ENCODE measurements at regions not wholly inside any gene's neighbourhood (a gene's known extent, or its start where the extent isn't known, plus 50 kb on each side); places are given as distances from the start of the nearest gene placed in this dataset.

DNA sequence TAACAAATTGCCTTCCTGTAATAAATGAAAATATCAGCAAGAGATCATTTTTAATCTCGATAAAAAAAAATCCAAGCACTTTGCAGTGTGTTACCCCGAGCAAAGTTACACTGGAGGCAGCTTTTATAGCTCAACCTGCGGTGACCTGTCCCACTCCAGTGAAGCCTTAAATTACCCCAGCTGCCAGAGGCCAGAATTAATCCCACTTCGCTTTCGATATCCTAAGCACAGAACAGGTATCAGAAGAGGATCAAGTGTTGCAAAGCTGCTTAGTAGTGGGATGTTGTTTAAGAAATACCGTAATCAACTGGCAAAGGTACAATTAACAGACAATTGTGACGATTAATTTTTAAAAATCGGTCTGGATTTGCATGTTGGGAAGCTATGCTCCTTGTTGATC lies 314.0 kb downstream of the AGTPBP1 start:
- no peak for DNase-seq

DNA sequence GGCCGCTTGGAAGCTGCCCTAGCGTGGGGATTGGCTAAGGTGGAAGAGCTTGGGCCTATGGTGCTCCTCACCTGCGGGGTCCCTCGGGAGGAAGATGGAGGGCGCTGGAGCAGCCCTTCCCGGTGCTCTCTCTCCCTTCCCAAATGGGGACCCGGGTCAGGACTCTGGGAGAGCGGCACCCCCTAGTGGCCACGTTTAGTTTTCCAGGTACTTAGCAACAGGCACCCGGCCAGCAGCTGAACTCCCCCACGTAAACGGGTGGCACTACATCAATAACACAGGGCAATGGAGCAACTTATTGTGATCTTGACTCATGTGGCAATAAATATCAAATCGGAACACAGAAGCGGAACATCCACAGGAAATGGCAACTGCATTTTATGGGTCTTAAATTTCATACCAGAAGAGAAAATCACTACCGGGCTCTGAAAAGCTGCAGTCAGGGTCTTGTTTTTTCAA lies 316.6 kb downstream of the AGTPBP1 start:
- peak; percentile 65 for DNase-seq

DNA sequence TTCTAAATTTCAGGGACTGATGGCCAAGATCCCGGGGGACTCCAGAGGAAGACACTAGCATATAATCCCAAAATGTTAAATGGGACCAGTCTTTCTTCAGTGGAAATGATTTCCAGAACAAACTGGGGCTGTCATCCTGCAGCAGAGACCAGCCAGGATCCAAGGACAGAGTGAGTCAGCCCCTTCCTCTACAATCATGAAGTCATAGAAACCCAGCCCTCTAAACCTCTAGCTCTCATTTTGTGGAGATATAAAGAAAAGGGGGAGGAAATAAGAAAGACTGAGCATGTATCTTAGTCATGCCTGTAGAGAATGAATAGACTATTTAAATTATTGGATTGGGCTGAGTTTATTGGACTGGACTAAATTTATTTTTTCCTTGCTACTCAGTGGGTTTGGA lies 318.3 kb downstream of the AGTPBP1 start:
- DNase-seq, result no peak

DNA sequence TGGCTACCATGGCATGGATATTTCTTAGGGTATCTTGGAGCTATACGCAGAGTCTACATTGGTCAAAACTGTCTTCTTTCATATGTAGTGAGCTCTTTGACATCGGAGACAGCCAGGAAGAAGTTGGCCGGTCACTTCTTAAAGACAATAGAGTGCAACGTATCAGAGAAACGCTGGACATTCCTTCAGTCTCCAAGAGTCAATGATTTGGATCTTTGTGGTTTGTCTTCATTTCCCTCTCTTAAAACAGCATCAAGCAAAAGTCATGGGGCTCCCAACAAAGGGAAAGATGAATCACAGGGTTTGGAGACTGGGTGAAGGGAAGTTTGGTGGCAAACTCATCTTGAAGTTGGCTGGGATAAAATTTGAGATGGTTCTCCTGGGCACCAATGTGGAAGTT lies 320.1 kb downstream of the AGTPBP1 start:
- DNase-seq, result no peak

DNA sequence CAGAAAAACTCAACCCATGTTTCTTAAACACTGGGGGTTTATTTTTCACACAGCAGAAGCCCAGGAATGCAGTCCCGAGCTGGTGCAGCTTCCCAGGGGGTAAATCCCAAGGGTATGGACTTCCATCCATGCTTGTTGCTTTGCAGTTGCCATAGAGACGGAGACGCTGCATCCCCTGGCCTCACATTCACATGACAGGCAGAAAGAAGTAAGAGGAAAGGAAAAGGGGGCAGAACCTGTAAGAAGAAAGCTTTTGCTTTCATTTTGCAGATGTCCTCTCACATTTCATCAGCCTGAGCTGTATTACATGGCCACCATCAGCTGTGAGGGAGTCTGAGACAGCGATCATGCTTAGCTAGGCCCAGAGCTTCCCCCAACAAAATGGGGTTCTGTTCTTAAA lies 321.0 kb downstream of the AGTPBP1 start:
- DNase-seq, result peak; percentile 72

DNA sequence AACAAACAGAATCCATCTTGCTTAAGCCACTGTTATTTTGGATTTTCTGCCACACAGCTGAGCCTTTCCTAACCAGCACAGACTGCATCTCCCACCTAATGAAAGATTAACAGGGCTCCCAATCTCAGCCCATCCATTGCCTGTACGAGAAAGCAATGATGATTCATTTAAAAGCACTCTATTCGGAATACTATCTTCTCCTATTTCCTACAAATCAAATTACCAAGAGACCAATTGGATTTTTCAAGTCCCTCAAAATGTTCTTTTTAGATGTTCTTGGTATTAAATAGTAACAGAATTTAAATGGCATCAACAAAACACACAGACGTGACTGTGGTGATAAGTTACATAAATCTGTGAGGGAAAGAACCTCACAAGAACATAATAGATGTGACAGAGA lies 324.1 kb downstream of the AGTPBP1 start:
- no peak for DNase-seq

DNA sequence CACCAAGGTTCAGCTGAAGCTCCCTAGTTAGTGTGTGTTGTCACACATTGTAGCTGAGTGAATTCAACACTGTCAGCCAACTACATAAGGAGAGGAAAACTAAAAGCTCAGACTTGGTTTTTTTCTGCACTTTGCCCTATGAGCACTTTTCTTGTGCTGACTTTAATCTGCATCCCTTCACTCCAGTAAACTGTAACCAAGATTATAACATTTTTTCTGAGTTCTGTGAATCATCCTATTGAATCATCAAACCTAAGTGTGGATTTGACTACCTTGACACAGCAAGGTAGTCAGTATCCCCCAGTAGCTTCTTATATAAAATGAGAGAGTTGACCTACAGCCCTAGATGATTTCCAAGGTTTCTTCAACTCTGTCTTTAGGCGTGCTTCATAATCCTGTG lies 325.0 kb downstream of the AGTPBP1 start:
- DNase-seq, result no peak

GRCh38 chr9:85414390-85414789 lies 327.4 kb downstream of the AGTPBP1 start:
- DNase-seq, result no peak

DNA sequence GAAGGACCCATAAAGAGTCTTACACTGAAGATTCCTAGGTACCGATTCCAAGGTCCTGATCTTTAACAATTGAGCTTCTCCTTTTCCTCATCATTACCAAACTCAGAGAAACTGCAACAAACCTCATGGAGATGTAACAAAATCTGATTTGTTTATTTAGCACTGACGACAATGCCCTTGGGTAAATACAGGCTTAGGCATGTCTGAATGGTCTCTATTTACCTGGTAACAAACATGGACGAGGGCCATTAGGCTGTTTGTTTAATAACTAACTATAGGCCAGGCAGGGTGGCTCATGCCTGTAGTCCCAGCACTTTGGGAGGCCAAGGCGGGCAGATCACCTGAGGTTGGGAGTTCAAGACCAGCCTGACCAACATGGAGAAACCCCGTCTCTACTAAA lies 333.3 kb downstream of the AGTPBP1 start:
- DNase-seq, result no peak

DNA sequence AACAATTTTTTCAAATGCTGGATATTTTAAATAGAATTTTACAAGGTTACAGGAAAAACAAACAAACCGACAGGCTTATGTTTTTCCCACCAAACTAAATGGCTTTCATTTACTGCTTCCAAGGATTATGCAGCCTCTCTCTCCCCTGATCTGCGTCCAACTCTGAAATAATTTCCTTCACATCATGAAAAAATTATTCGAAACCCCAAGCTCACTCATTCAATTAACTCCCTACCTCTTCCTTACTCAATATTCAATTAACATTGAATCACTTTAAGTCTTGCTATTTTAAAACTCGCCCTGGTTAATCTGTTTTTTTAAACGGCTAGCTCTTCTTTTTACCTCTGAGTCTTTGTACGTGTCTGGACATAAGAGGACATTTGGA lies 336.2 kb downstream of the AGTPBP1 start:
- no peak for DNase-seq

GRCh38 chr9:85404911-85405565 lies 336.7 kb downstream of the AGTPBP1 start:
- DNase-seq, result no peak

DNA sequence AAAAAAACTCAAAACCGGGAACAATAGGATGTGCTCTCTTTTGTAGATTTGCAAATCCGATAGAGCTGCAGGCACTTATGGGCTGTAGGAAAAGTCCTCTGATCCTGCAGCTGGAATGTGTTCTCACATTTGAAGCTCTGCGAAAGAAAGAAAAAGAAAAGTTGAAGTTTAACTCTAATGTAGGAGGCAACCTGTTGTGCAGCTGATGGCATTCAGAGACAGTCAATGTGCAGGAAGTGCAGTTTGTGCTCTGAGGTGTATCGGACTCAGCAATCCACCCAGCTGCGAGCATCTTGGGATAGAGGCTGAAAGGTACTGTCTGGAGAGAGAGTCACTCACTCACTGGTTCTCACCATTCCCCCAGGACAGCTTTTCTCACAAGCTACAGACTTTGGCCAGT lies 339.2 kb downstream of the AGTPBP1 start:
- DNase-seq, result no peak

DNA sequence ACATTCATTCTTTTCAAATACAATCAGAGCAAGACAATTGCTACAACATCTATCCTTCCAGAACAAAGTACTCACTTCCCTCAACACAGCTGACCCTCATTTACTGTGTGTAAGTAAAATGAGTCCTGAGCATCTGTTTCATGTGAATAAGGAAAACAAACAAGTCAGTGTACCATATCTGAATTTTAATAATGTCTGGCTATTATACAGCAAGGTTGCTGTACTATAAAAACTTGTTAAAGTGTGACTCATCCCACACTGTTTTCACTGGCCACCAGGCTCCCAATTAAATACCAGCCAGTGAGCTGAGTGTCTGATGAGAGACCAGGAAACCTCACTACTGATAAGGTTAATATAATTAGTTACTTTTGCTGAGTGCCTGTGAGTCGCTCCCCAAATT lies 339.8 kb downstream of the AGTPBP1 start:
- no peak for DNase-seq

DNA sequence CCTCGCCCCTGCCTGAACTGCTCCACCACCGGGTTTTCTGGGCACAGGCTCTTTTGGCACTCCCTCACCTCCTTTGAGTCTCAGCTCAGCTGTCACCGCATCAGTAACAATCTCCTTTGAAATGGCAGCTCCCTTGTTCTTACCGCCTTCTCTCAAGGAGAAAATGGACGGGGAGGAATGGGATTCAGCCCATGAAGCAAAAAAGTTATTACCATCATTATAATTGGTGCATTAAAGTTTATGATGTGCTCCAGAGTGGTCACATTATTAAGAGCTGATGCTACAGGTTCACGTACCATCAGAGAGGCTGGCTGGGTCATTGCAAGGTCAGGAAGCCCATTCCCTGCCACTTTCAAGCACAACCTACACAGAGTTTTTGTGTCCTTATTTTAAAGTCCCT lies 344.7 kb downstream of the AGTPBP1 start:
- no peak for DNase-seq

- no peak for DNase-seq
Measured at GRCh38 chr9:85392260-85392659, 349.5 kb downstream of the AGTPBP1 start.

GRCh38 chr9:85377731-85378289 lies 363.9 kb downstream of the AGTPBP1 start:
- peak; percentile 12 for DNase-seq

- DNase-seq, result no peak
Measured at GRCh38 chr9:85368781-85369180, 373.0 kb downstream of the AGTPBP1 start.

- no peak for DNase-seq
Measured at GRCh38 chr9:85359161-85359560, 382.6 kb downstream of the AGTPBP1 start.

- no peak for DNase-seq
Measured at GRCh38 chr9:85349046-85349445, 392.7 kb downstream of the AGTPBP1 start.

DNA sequence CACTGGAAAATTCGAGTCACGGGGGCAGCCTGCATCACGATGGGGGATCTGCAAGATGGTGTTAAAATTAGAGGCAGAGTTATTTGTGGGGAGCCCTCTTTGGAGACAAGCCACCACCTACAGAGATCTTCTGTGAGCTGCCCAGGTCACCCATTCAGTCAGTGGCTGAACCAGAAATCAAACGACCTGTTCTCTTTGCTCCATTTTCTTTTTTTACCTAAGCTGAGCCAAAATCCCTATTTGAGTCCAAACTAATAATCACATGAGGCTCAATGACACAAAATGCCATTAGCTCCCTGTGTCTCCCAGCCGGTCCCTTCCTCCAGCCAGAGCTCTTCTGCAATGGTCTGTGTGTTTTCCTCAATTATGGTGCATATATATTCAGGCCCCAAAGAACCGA lies 394.2 kb downstream of the AGTPBP1 start:
- DNase-seq, result no peak

DNA sequence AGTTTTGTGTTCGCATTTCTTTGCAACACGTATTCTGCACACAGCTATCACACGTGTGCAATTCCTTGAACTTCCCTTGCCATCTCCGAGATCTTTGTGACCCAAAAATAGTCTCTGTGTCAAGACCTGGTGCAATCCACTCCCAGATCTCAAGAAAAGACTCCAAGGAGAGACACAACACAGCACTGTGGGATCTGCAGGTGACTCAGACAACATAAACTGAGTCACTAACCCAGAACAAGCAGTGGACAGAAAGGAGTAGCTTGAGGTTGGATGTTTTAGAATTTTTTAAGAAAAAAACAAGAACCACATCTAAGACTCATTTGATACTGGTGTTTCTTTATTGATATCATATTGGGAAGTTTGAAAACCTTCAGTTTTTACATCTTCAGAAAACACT lies 396.9 kb downstream of the AGTPBP1 start:
- DNase-seq, result no peak

DNA sequence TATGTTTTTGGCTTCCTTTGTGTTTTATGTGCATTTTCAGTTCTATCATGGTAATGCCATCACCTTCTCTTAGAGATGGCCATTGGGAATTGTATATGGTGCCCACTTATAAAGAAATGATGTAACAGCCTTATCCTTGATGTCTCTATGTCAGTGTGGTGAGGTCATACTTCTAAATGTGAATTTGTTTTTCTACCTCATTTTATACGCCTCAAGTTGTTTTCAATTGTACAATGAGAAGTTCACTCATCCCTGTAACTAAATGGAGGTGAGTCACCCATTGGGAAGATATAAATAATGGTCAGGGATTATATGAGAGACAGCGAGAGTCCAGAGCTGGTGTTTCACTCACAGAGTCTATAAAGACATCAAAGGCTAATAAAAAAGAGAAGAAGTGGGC lies 402.4 kb downstream of the AGTPBP1 start:
- no peak for DNase-seq

GRCh38 chr9:85334228-85334627 lies 407.5 kb downstream of the AGTPBP1 start:
- DNase-seq, result no peak

DNA sequence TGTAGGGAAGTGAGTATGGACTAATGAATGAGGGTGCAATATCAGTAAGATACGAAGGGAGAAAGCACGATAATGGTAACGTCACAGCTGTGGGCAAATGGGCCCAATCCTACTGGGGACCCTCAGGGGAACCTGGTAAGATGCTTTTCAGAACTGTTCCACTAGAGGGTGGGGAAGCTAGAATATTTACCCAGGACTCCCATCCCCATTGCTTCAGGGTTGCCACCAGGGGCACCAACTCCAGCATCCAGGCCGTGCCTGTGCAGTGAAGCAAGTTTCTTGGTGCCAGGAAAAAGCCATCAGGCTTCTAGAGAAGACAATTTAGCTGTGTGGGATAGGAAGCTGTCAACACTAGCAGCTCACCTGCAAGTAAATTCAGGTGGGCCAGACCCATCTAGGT lies 409.3 kb downstream of the AGTPBP1 start:
- no peak for DNase-seq

DNA sequence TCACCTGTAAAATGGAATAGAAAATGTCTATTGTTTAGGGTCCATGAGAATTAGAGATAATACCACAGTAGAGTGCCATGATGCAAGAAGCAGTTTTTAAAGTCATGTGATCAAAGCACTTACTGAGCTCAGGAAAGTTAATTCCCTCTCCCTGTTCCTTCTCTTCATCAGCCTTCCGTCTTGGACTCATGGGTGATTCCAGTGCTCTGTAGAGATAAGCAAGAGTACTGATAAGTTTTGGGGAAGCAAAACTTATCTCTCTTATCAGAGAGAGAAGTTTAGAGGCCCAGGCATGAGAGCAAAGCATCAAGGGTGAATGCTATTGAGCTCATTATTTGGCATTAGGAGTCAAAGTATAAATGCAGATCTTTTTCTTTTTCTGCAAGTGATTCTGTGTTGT lies 410.1 kb downstream of the AGTPBP1 start:
- no peak for DNase-seq
